Adipocyte (in vitro differentiated cells): ENCODE measurements at regions not wholly inside any gene's neighbourhood (a gene's known extent, or its start where the extent isn't known, plus 50 kb on each side); places are given as distances from the start of the nearest gene placed in this dataset.

Experiments used
- DNase-seq: peaks from one replicate; pipeline ENCODE4 v3.0.0-alpha.2; 2015; ENCODE audit warnings: low read depth
- H3K27me3 ChIP-seq: replicated peaks from 2 replicates; pipeline ENCODE4 v1.7.0; 2013; ENCODE audit warnings: mild to moderate bottlenecking, low read length, moderate library complexity; ENCODE audit not compliant: control insufficient read depth, insufficient read depth
- H3K36me3 ChIP-seq: 2 replicates; pipeline ENCODE4 v1.7.0; 2013; ENCODE audit warnings: low read length, mild to moderate bottlenecking, moderate library complexity; ENCODE audit not compliant: control insufficient read depth, insufficient read depth, severe bottlenecking
- H3K4me1 ChIP-seq: 2 replicates; pipeline ENCODE4 v1.7.0; 2013; ENCODE audit warnings: mild to moderate bottlenecking, low read length, moderate library complexity; ENCODE audit not compliant: control insufficient read depth, insufficient read depth
- H3K4me3 ChIP-seq: 2 replicates; pipeline ENCODE4 v1.7.0; 2013; ENCODE audit warnings: mild to moderate bottlenecking, low read length, moderate library complexity
- H3K9ac ChIP-seq: 2 replicates; pipeline ENCODE4 v1.7.0; 2013; ENCODE audit warnings: mild to moderate bottlenecking, low read length, moderate library complexity
- H3K9me3 ChIP-seq: 2 replicates; pipeline ENCODE4 v1.7.0; 2013; ENCODE audit warnings: mild to moderate bottlenecking, low read length, moderate library complexity; ENCODE audit not compliant: control insufficient read depth

- Histone ChIP-seq H3K9ac (no peak overlapping the region), H3K27me3 (peaks cover 15% of the 10 kb centered on the region), H3K4me1 (no peaks in the 10 kb centered on the region), H3K4me3 (no peak overlapping the region), H3K9me3 (no peaks in the 10 kb centered on the region), H3K36me3 (no peaks in the 10 kb centered on the region)
- DNase-seq: no peak
These were observed 217.0 kb upstream of the DYNLRB2 start for GRCh38 chr16:80323808-80324195.

GRCh38 chr16:80323187-80323807, 217.5 kb upstream of the DYNLRB2 start:
- H3K9ac ChIP-seq: no peak overlapping the region
- H3K36me3 ChIP-seq: no peaks in the 10 kb centered on the region
- no peak overlapping the region for H3K4me3 ChIP-seq
- H3K27me3 ChIP-seq: peaks cover 15% of the 10 kb centered on the region
- DNase-seq: no peak
- no peaks in the 10 kb centered on the region for H3K9me3 ChIP-seq
- no peaks in the 10 kb centered on the region for H3K4me1 ChIP-seq

- no peak overlapping the region for H3K4me3 ChIP-seq
- peaks cover 2% of the 10 kb centered on the region for H3K27me3 ChIP-seq
- H3K36me3 ChIP-seq: no peaks in the 10 kb centered on the region
- H3K9ac ChIP-seq: no peak overlapping the region
- no peaks in the 10 kb centered on the region for H3K9me3 ChIP-seq
- no peaks in the 10 kb centered on the region for H3K4me1 ChIP-seq
- DNase-seq: no peak
These were observed 221.6 kb upstream of the DYNLRB2 start for GRCh38 chr16:80319181-80319580.

- no peak for DNase-seq
These were observed 222.7 kb upstream of the DYNLRB2 start for GRCh38 chr16:80318107-80318506.

GRCh38 chr16:80317599-80318037, 223.2 kb upstream of the DYNLRB2 start:
- Histone ChIP-seq H3K9me3 (no peaks in the 10 kb centered on the region), H3K4me1 (no peaks in the 10 kb centered on the region), H3K4me3 (no peak overlapping the region), H3K9ac (no peak overlapping the region), H3K27me3 (no peaks in the 10 kb centered on the region), H3K36me3 (no peaks in the 10 kb centered on the region)
- no peak for DNase-seq

More at GRCh38 chr16:80318107-80318506, 222.7 kb upstream of the DYNLRB2 start:
- Histone ChIP-seq H3K4me3 (no peak overlapping the region), H3K9ac (no peak overlapping the region), H3K27me3 (no peaks in the 10 kb centered on the region), H3K36me3 (no peaks in the 10 kb centered on the region), H3K4me1 (no peaks in the 10 kb centered on the region), H3K9me3 (no peaks in the 10 kb centered on the region)

GRCh38 chr16:80317116-80317515, 223.7 kb upstream of the DYNLRB2 start:
- Histone ChIP-seq H3K27me3 (no peaks in the 10 kb centered on the region), H3K4me1 (no peaks in the 10 kb centered on the region), H3K36me3 (no peaks in the 10 kb centered on the region), H3K4me3 (no peak overlapping the region), H3K9me3 (no peaks in the 10 kb centered on the region), H3K9ac (no peak overlapping the region)
- DNase-seq: no peak

- Histone ChIP-seq H3K36me3 (no peaks in the 10 kb centered on the region), H3K4me1 (no peaks in the 10 kb centered on the region), H3K9me3 (no peaks in the 10 kb centered on the region), H3K4me3 (no peak overlapping the region), H3K9ac (no peak overlapping the region), H3K27me3 (no peaks in the 10 kb centered on the region)
- DNase-seq: no peak
These were observed 226.8 kb upstream of the DYNLRB2 start for GRCh38 chr16:80314042-80314441.

GRCh38 chr16:80309178-80309577, 231.6 kb upstream of the DYNLRB2 start:
- Histone ChIP-seq H3K27me3 (no peaks in the 10 kb centered on the region), H3K4me3 (no peak overlapping the region), H3K9ac (no peak overlapping the region), H3K9me3 (peaks cover 3% of the 10 kb centered on the region), H3K36me3 (no peaks in the 10 kb centered on the region), H3K4me1 (no peaks in the 10 kb centered on the region)
- no peak for DNase-seq

GRCh38 chr16:80305410-80305809, 235.4 kb upstream of the DYNLRB2 start:
- Histone ChIP-seq H3K4me3 (no peak overlapping the region), H3K27me3 (no peaks in the 10 kb centered on the region), H3K9ac (no peak overlapping the region), H3K4me1 (peaks cover 5% of the 10 kb centered on the region), H3K9me3 (peaks cover 3% of the 10 kb centered on the region), H3K36me3 (no peaks in the 10 kb centered on the region)
- DNase-seq: no peak

GRCh38 chr16:80303691-80304090, 237.1 kb upstream of the DYNLRB2 start:
- Histone ChIP-seq H3K4me1 (peaks cover 8% of the 10 kb centered on the region), H3K4me3 (no peak overlapping the region), H3K27me3 (no peaks in the 10 kb centered on the region), H3K9ac (no peak overlapping the region), H3K9me3 (peaks cover 3% of the 10 kb centered on the region), H3K36me3 (no peaks in the 10 kb centered on the region)
- no peak for DNase-seq

- no peaks in the 10 kb centered on the region for H3K9me3 ChIP-seq
- H3K4me3 ChIP-seq: no peak overlapping the region
- no peak overlapping the region for H3K9ac ChIP-seq
- peak; percentile 58 for DNase-seq
- no peaks in the 10 kb centered on the region for H3K27me3 ChIP-seq
- peaks cover 8% of the 10 kb centered on the region for H3K4me1 ChIP-seq
- no peaks in the 10 kb centered on the region for H3K36me3 ChIP-seq
These were observed 239.9 kb upstream of the DYNLRB2 start for GRCh38 chr16:80300876-80301275.

- DNase-seq: no peak
- Histone ChIP-seq H3K9me3 (no peaks in the 10 kb centered on the region), H3K4me1 (peaks cover 8% of the 10 kb centered on the region), H3K9ac (no peak overlapping the region), H3K27me3 (no peaks in the 10 kb centered on the region), H3K36me3 (no peaks in the 10 kb centered on the region), H3K4me3 (no peak overlapping the region)
These were observed 240.3 kb upstream of the DYNLRB2 start for GRCh38 chr16:80300456-80300855.
